GM23248 (cell line): ENCODE measurements at regions not wholly inside any gene's neighbourhood (a gene's known extent, or its start where the extent isn't known, plus 50 kb on each side); places are given as distances from the start of the nearest gene placed in this dataset.

Experiments
- EZH2 ChIP-seq: fragments of 200-600 bp; sonication (generic); IDR thresholded peaks from 2 replicates; pipeline ENCODE4 v1.6.1; 2018; ENCODE audit warnings: antibody characterized with exemption, mild to moderate bottlenecking; ENCODE audit not compliant: insufficient read depth, poor library complexity, severe bottlenecking
- EZH2phosphoT487 ChIP-seq: fragments of 200-600 bp; sonication (generic); IDR thresholded peaks from 2 replicates; pipeline ENCODE4 v1.6.1; 2018; ENCODE audit warnings: antibody characterized with exemption, moderate library complexity, mild to moderate bottlenecking, low read depth; ENCODE audit not compliant: insufficient read depth

DNA sequence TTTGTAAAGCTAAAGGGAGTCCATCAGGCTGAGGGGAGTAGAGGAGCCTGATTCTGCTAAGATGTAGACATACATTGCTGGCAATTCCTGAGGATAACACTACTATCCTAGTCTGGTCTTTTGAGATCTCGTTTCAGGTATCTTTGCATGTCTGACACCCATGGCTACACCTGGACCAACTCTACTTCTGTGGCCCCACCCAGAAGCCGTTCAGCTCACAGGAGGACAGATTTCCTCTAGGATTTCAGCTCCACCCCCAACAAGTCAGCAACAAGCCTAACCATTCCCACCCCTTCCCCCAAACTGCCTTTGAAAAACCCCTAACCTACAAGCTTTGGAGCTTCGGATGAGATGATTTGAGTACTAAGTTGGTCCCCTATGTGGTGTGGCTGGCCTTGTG lies 848.2 kb downstream of the NLGN4X start:
- TF ChIP-seq EZH2phosphoT487: no peak
- TF ChIP-seq EZH2: no peak
